ENCODE measurements at regions not wholly inside any gene's neighbourhood (a gene's known extent, or its start where the extent isn't known, plus 50 kb on each side); places are given as distances from the start of the nearest gene placed in this dataset.

DNA sequence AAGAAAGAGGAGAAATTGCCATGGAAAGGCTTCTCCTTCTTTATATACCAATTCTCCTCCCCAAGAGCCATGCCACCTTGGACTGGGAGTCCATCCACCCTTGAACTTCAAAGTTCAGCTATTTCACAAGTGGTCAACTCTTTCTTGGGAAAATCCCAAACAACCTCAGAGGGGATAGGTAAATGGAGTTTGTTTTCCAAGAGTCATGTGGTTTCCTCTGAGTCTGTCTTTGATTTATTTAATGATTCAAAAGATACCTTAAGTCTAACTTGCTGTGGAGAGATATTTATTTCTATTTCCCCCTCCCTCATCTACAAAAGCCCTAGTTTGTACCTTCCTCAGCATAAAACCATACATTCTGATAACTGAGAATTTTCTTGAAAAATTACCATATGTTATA is 758.6 kb upstream of the IGFBP3 start:
- no peak for ATAC-seq
- DNase-seq (ENCODE audit: low read depth, low spot score): no peak
- Histone ChIP-seq H3K9ac (ENCODE audit: control insufficient read depth, insufficient read depth, low read length) (no peak overlapping the region), H3K79me2 (ENCODE audit: control insufficient read depth, insufficient read depth, low read length) (no peaks in the 10 kb centered on the region), H3K4me3 (no peak overlapping the region), H3K27me3 (replicated peaks in 1 of 2; ENCODE audit: control insufficient read depth in 2 of 2, insufficient read depth in 2 of 2, low read length in 1 of 2) (no peaks in the 10 kb centered on the region), H3K4me2 (ENCODE audit: control insufficient read depth, insufficient read depth) (no peak overlapping the region), H3K36me3 (ENCODE audit: control insufficient read depth in 2 of 2, insufficient read depth in 2 of 2, low read length in 1 of 2) (no peaks in the 10 kb centered on the region), H2AFZ (ENCODE audit: control insufficient read depth, low read depth, low read length) (no peak overlapping the region), H3K27ac (ENCODE audit: control insufficient read depth, insufficient read depth) (no peak overlapping the region), H3K9me3 (replicated peaks; ENCODE audit: control insufficient read depth, insufficient read depth, low read length) (no peaks in the 10 kb centered on the region), H4K20me1 (ENCODE audit: control insufficient read depth, insufficient read depth) (no peaks in the 10 kb centered on the region), H3K4me1 (ENCODE audit: control insufficient read depth, insufficient read depth, low read length) (no peaks in the 10 kb centered on the region)
- POLR2A ChIA-PET: interaction anchor here (1.0 kb wide), 1 partner anchor 21 kb away, joined by 3 read pairs; no protein-coding TSS in a partner anchor
- SMC1A ChIA-PET (ENCODE audit: uncharacterized antibody, unreplicated experiment): interaction anchor here (1.3 to 7.6 kb wide), 2 partner anchors 17 to 254 kb away, joined by 4 to 106 read pairs; no protein-coding TSS in a partner anchor
- CTCF ChIA-PET: interaction anchor here (1.8 kb wide), 1 partner anchor 16 kb away, joined by 4 read pairs; no protein-coding TSS in a partner anchor
- in situ Hi-C loops (cut with MboI) (no loop called here), intact Hi-C loops (cut with micrococcal nuclease; ENCODE audit: unreplicated experiment) (no loop called here)
- no peak for TF ChIP-seq BACH1 (IDR thresholded peaks at IDR 0.05; ENCODE audit: borderline replicate concordance)
- no peak for TF ChIP-seq RCOR1 (conservative IDR thresholded peaks at IDR 0.05; ENCODE audit: low read depth, low read length)
- no peak for TF ChIP-seq CBX3 (IDR thresholded peaks at IDR 0.05; ENCODE audit: borderline replicate concordance, low read depth)
- TF ChIP-seq ZBED1 (IDR thresholded peaks at IDR 0.05; ENCODE audit: borderline replicate concordance): no peak
- no peak for TF ChIP-seq RAD51 (IDR thresholded peaks at IDR 0.05)
- no peak for TF ChIP-seq HCFC1 (IDR thresholded peaks at IDR 0.05; ENCODE audit: low read length)
- TF ChIP-seq LARP7 (IDR thresholded peaks at IDR 0.05): no peak
- no peak for TF ChIP-seq SIN3A (IDR thresholded peaks at IDR 0.05; ENCODE audit: low read depth, low read length)
- TF ChIP-seq CREB1 (IDR thresholded peaks at IDR 0.05; ENCODE audit: low read depth): no peak
- no peak for TF ChIP-seq JUNB (IDR thresholded peaks at IDR 0.05)
- TF ChIP-seq EED (IDR thresholded peaks at IDR 0.05; ENCODE audit: low read depth): no peak
- no peak for FAIRE-seq
- RAD21 ChIA-PET (ENCODE audit: unreplicated experiment): interaction anchor here (3.5 kb wide), 1 partner anchor 27 kb away, joined by 25 read pairs; no protein-coding TSS in a partner anchor
- BruUV-seq (replicated peaks): no TSS peak

DNA sequence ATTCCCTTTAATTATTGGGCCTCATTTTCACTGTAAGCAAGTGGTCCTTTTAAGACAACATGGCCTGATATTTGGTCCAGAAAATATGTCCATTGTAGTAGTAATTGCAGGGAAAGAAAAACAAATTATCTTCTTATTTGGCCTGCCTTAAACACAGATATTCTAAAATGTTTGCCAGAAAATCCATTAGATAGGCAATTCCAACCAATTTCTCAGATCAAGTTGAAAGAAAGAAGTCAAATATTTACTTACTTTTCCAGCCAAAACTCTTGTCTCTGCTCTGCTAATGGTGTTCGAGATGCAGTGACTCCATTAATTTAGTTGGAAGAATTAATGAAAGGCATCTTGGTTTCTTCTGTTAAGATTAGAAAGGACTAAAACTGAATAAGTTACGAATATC is 757.3 kb upstream of the IGFBP3 start:
- no peak overlapping the region for H3K4me3 ChIP-seq
- H3K9ac ChIP-seq (ENCODE audit: control insufficient read depth, insufficient read depth, low read length): no peak overlapping the region
- WGBS (ENCODE audit: insufficient coverage, insufficient replicate concordance, low lambda C conversion rate, missing lambda C conversion rate): 0% methylated on average over 2 of the region's 2 CpGs
- no peak overlapping the region for H3K4me2 ChIP-seq (ENCODE audit: control insufficient read depth, insufficient read depth)
- ATAC-seq (no peak), FAIRE-seq (no peak), DNase-seq (ENCODE audit: low read depth, low spot score) (no peak)
- H3K79me2 ChIP-seq (ENCODE audit: control insufficient read depth, insufficient read depth, low read length): no peaks in the 10 kb centered on the region
- in situ Hi-C loops (cut with MboI): no loop called here
- ChIA-PET SMC1A (ENCODE audit: uncharacterized antibody, unreplicated experiment) (interaction anchor here (1.3 to 7.6 kb wide), 2 partner anchors 16 to 255 kb away, joined by 4 to 106 read pairs; no protein-coding TSS in a partner anchor), POLR2A (no interaction called here), RAD21 (ENCODE audit: unreplicated experiment) (no interaction called here), CTCF (no interaction called here)
- no peaks in the 10 kb centered on the region for H4K20me1 ChIP-seq (ENCODE audit: control insufficient read depth, insufficient read depth)
- no peaks in the 10 kb centered on the region for H3K9me3 ChIP-seq (replicated peaks; ENCODE audit: control insufficient read depth, insufficient read depth, low read length)
- H3K36me3 ChIP-seq (ENCODE audit: control insufficient read depth in 2 of 2, insufficient read depth in 2 of 2, low read length in 1 of 2): no peaks in the 10 kb centered on the region
- H3K27ac ChIP-seq (ENCODE audit: control insufficient read depth, insufficient read depth): no peak overlapping the region
- no peaks in the 10 kb centered on the region for H3K27me3 ChIP-seq (replicated peaks in 1 of 2; ENCODE audit: control insufficient read depth in 2 of 2, insufficient read depth in 2 of 2, low read length in 1 of 2)
- no peak overlapping the region for H2AFZ ChIP-seq (ENCODE audit: control insufficient read depth, low read depth, low read length)
- intact Hi-C loops (cut with micrococcal nuclease; ENCODE audit: unreplicated experiment): no loop called here
- no peaks in the 10 kb centered on the region for H3K4me1 ChIP-seq (ENCODE audit: control insufficient read depth, insufficient read depth, low read length)
- no TSS peak for BruUV-seq (replicated peaks)
- TF ChIP-seq ASH2L (IDR thresholded peaks at IDR 0.05; ENCODE audit: borderline replicate concordance, low read depth): no peak
- no peak for TF ChIP-seq CHD1 (IDR thresholded peaks at IDR 0.05; ENCODE audit: low read depth, low read length)
- TF ChIP-seq, protein P1, sequence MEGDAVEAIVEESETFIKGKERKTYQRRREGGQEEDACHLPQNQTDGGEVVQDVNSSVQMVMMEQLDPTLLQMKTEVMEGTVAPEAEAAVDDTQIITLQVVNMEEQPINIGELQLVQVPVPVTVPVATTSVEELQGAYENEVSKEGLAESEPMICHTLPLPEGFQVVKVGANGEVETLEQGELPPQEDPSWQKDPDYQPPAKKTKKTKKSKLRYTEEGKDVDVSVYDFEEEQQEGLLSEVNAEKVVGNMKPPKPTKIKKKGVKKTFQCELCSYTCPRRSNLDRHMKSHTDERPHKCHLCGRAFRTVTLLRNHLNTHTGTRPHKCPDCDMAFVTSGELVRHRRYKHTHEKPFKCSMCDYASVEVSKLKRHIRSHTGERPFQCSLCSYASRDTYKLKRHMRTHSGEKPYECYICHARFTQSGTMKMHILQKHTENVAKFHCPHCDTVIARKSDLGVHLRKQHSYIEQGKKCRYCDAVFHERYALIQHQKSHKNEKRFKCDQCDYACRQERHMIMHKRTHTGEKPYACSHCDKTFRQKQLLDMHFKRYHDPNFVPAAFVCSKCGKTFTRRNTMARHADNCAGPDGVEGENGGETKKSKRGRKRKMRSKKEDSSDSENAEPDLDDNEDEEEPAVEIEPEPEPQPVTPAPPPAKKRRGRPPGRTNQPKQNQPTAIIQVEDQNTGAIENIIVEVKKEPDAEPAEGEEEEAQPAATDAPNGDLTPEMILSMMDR (IDR thresholded peaks at IDR 0.05 in 2 of 3, conservative IDR thresholded peaks at IDR 0.05 in 1 of 3; ENCODE audit: control insufficient read depth in 2 of 3, extremely low read depth in 1 of 3, insufficient read depth in 1 of 3, low read depth in 3 of 3, low read length in 3 of 3): no peak
- TF ChIP-seq TCF7 (IDR thresholded peaks at IDR 0.05; ENCODE audit: borderline replicate concordance): no peak
- no peak for TF ChIP-seq CHD2 (IDR thresholded peaks at IDR 0.05; ENCODE audit: borderline replicate concordance, low read depth, low read length)
